Liver (tissue), 3 donors: ENCODE measurements at regions not wholly inside any gene's neighbourhood (a gene's known extent, or its start where the extent isn't known, plus 50 kb on each side); places are given as distances from the start of the nearest gene placed in this dataset.

Experiments used
- CTCF ChIP-seq: fragments of 150-350 bp; IDR thresholded peaks from 2 replicates; pipeline ENCODE4 v1.5.1; 2017; ENCODE audit warnings: improper control_type of control experiment, low read depth, low read length; ENCODE audit not compliant: missing input control
- GABPA ChIP-seq, 2 donors: IDR thresholded peaks in 1 of 2; conservative IDR thresholded peaks in 1 of 2; 2 replicates each; pipeline ENCODE4 v1.6.1; 2016; ENCODE audit warnings: antibody characterized with exemption in 2 of 2, mild to moderate bottlenecking in 1 of 2, moderate library complexity in 1 of 2
- RAD21 ChIP-seq, 2 donors: IDR thresholded peaks; 2 replicates each; pipeline ENCODE4 v1.6.1; 2016; ENCODE audit warnings: antibody characterized with exemption in 2 of 2, mild to moderate bottlenecking in 2 of 2
- SP1 ChIP-seq: IDR thresholded peaks from 2 replicates; pipeline ENCODE4 v1.6.1; 2018; ENCODE audit warnings: antibody characterized with exemption, mild to moderate bottlenecking
- YY1 ChIP-seq: IDR thresholded peaks from 2 replicates; pipeline ENCODE4 v1.6.1; 2016; ENCODE audit warnings: antibody characterized with exemption, mild to moderate bottlenecking
- TF ChIP-seq, protein P1 (sequence below): IDR thresholded peaks from 2 replicates; pipeline ENCODE4 v1.6.1; 2016; ENCODE audit warnings: antibody characterized with exemption, mild to moderate bottlenecking
- TF ChIP-seq, protein P2 (sequence below): IDR thresholded peaks from 2 replicates; pipeline ENCODE4 v1.6.1; 2016; ENCODE audit warnings: antibody characterized with exemption
- donor health status: healthy.
- donor health status: healthy.

- TF ChIP-seq, protein P1, sequence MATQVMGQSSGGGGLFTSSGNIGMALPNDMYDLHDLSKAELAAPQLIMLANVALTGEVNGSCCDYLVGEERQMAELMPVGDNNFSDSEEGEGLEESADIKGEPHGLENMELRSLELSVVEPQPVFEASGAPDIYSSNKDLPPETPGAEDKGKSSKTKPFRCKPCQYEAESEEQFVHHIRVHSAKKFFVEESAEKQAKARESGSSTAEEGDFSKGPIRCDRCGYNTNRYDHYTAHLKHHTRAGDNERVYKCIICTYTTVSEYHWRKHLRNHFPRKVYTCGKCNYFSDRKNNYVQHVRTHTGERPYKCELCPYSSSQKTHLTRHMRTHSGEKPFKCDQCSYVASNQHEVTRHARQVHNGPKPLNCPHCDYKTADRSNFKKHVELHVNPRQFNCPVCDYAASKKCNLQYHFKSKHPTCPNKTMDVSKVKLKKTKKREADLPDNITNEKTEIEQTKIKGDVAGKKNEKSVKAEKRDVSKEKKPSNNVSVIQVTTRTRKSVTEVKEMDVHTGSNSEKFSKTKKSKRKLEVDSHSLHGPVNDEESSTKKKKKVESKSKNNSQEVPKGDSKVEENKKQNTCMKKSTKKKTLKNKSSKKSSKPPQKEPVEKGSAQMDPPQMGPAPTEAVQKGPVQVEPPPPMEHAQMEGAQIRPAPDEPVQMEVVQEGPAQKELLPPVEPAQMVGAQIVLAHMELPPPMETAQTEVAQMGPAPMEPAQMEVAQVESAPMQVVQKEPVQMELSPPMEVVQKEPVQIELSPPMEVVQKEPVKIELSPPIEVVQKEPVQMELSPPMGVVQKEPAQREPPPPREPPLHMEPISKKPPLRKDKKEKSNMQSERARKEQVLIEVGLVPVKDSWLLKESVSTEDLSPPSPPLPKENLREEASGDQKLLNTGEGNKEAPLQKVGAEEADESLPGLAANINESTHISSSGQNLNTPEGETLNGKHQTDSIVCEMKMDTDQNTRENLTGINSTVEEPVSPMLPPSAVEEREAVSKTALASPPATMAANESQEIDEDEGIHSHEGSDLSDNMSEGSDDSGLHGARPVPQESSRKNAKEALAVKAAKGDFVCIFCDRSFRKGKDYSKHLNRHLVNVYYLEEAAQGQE: no peak
- TF ChIP-seq CTCF (no peak), YY1 (no peak), RAD21 (IDR thresholded peaks at IDR 0.05) (no peak), SP1 (no peak), GABPA (IDR thresholded peaks at IDR 0.05 in 1 of 2, conservative IDR thresholded peaks at IDR 0.05 in 1 of 2) (no peak)
- TF ChIP-seq, protein P2, sequence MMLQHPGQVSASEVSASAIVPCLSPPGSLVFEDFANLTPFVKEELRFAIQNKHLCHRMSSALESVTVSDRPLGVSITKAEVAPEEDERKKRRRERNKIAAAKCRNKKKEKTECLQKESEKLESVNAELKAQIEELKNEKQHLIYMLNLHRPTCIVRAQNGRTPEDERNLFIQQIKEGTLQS: no peak
Measured at GRCh38 chr14:85279407-85279806, 250.5 kb upstream of the FLRT2 start.
